MCF 10A (cell line): ENCODE measurements at regions not wholly inside any gene's neighbourhood (a gene's known extent, or its start where the extent isn't known, plus 50 kb on each side); places are given as distances from the start of the nearest gene placed in this dataset.

ENCODE experiments used
- BruUV-seq: library from RNA; stranded (reverse); fragments of 400-500 nt; replicated peaks from 2 replicates; lab custom pipeline; 2021; lab: Mats Ljungman, UMichigan
- CTCF ChIA-PET: fragments of 300-600 bp; sonication (Branson Sonifier 250); formaldehyde crosslinking; extraction: SDS; loops from one replicate; lab custom pipeline; 2021; ENCODE audit warnings: antibody characterized with exemption, inconsistent platforms; lab: Yijun Ruan, JAX
- POLR2A ChIA-PET: fragments of 300-600, 350-650 bp; sonication (Branson Sonifier 250); formaldehyde crosslinking; extraction: SDS; loops from one replicate; lab custom pipeline; 2020; ENCODE audit warnings: antibody characterized with exemption, inconsistent platforms; lab: Yijun Ruan, JAX
- DNase-seq: peaks from one replicate; pipeline ENCODE4 v3.0.0-alpha.2; 2018; ENCODE audit not compliant: unreplicated experiment
- H3K27ac Mint-ChIP-seq: one replicate; pipeline ENCODE4 v1.8.0; 2022; ENCODE audit warnings: mild to moderate bottlenecking, low read depth, mixed read lengths; ENCODE audit not compliant: unreplicated experiment
- H3K27me3 Mint-ChIP-seq: one replicate; pipeline ENCODE4 v1.8.0; 2022; ENCODE audit warnings: mixed read lengths; ENCODE audit not compliant: insufficient read depth, unreplicated experiment
- H3K36me3 Mint-ChIP-seq: one replicate; pipeline ENCODE4 v1.8.0; 2022; ENCODE audit warnings: mild to moderate bottlenecking, moderate library complexity, mixed read lengths; ENCODE audit not compliant: insufficient read depth, unreplicated experiment
- H3K4me1 Mint-ChIP-seq: one replicate; pipeline ENCODE4 v1.8.0; 2022; ENCODE audit warnings: mixed read lengths; ENCODE audit not compliant: insufficient read depth, unreplicated experiment
- H3K4me3 Mint-ChIP-seq: one replicate; pipeline ENCODE4 v1.8.0; 2022; ENCODE audit warnings: mild to moderate bottlenecking, moderate library complexity, mixed read lengths; ENCODE audit not compliant: unreplicated experiment
- H3K9me3 Mint-ChIP-seq: one replicate; pipeline ENCODE4 v1.8.0; 2022; ENCODE audit warnings: mixed read lengths; ENCODE audit not compliant: unreplicated experiment
- CTCF ChIP-seq: fragments of 200-600 bp; IDR thresholded peaks from one replicate; pipeline ENCODE4 v1.8.0; 2022; ENCODE audit warnings: antibody characterized with exemption, mild to moderate bottlenecking; ENCODE audit not compliant: unreplicated experiment
- intact Hi-C: fragments of 100-400 bp; cut with micrococcal nuclease; formaldehyde crosslinking; loops from 2 replicates; pipeline ENCODE4 v1.14.1; 2022

GRCh38 chr14:101707068-101707842 is 54.3 kb upstream of the PPP2R5C start:
- ChIA-PET POLR2A (interaction anchor here (0.6 to 2.8 kb wide), 14 partner anchors 15 to 257 kb away, joined by 3 to 14 read pairs (median 4); no protein-coding TSS in a partner anchor), CTCF (interaction anchor here (0.5 to 4.9 kb wide), 22 partner anchors 10 to 345 kb away, joined by 3 to 50 read pairs (median 4); no protein-coding TSS in a partner anchor)
- Mint-ChIP-seq H3K27ac (no peak overlapping the region), H3K27me3 (peaks cover 25% of the 10 kb centered on the region), H3K36me3 (no peaks in the 10 kb centered on the region), H3K4me3 (no peak overlapping the region), H3K4me1 (peaks cover 6% of the 10 kb centered on the region), H3K9me3 (no peaks in the 10 kb centered on the region)
- peak; percentile 88 for DNase-seq
- peak; percentile 86 for TF ChIP-seq CTCF
- no TSS peak for BruUV-seq
- intact Hi-C loops, result loop anchor here (1.0 to 2.0 kb wide), 5 partner anchors 24 to 389 kb away; no protein-coding TSS in a partner anchor

GRCh38 chr14:101707863-101708620 is 53.5 kb upstream of the PPP2R5C start:
- CTCF ChIA-PET, result interaction anchor here (0.5 to 4.9 kb wide), 18 partner anchors 11 to 344 kb away, joined by 3 to 50 read pairs (median 4); no protein-coding TSS in a partner anchor
- Mint-ChIP-seq H3K4me1 (peaks cover 6% of the 10 kb centered on the region), H3K27ac (no peak overlapping the region), H3K9me3 (no peaks in the 10 kb centered on the region), H3K27me3 (peaks cover 17% of the 10 kb centered on the region), H3K4me3 (no peak overlapping the region), H3K36me3 (no peaks in the 10 kb centered on the region)
- intact Hi-C loops, result loop anchor here (1.0 to 2.0 kb wide), 5 partner anchors 23 to 388 kb away; no protein-coding TSS in a partner anchor
- BruUV-seq, result no TSS peak
- DNase-seq, result no peak
- TF ChIP-seq CTCF, result no peak
- POLR2A ChIA-PET, result interaction anchor here (0.6 to 2.8 kb wide), 10 partner anchors 14 to 241 kb away, joined by 3 to 14 read pairs (median 8); no protein-coding TSS in a partner anchor

GRCh38 chr14:101708853-101709532 is 52.5 kb upstream of the PPP2R5C start:
- ChIA-PET CTCF (interaction anchor here (0.9 to 1.4 kb wide), 3 partner anchors 12 to 60 kb away, joined by 3 to 6 read pairs (median 4); no protein-coding TSS in a partner anchor), POLR2A (interaction anchor here (0.6 to 2.8 kb wide), 3 partner anchors 22 to 240 kb away, joined by 3 to 14 read pairs (median 3); no protein-coding TSS in a partner anchor)
- intact Hi-C loops, result no loop called here
- Mint-ChIP-seq H3K27ac (no peak overlapping the region), H3K4me1 (peaks cover 6% of the 10 kb centered on the region), H3K9me3 (no peaks in the 10 kb centered on the region), H3K27me3 (peaks cover 8% of the 10 kb centered on the region), H3K36me3 (no peaks in the 10 kb centered on the region), H3K4me3 (no peak overlapping the region)
- no peak for DNase-seq
- TF ChIP-seq CTCF, result no peak
- no TSS peak for BruUV-seq
